SK-N-SH (cell line): ENCODE measurements at regions not wholly inside any gene's neighbourhood (a gene's known extent, or its start where the extent isn't known, plus 50 kb on each side); places are given as distances from the start of the nearest gene placed in this dataset.

Source experiments
- CTCF ChIP-seq: fragments of 200-600 bp; sonication (generic); IDR thresholded peaks from 2 replicates; pipeline ENCODE4 v1.6.1; 2017; ENCODE audit warnings: antibody characterized with exemption, mild to moderate bottlenecking, moderate library complexity
- EP300 ChIP-seq, 2 experiments: IDR thresholded peaks; 2 replicates each; pipeline versions ENCODE4 v1.4.0 to v1.6.1; 2012; ENCODE audit warnings: borderline replicate concordance in 1 of 2, low read depth in 1 of 2, low read length in 1 of 2
- FOSL2 ChIP-seq: IDR thresholded peaks from 2 replicates; pipeline ENCODE4 v1.4.0; 2012; ENCODE audit warnings: low read depth, mild to moderate bottlenecking, moderate library complexity, borderline replicate concordance
- GATA2 ChIP-seq: sonication (generic); formaldehyde crosslinking; IDR thresholded peaks from 2 replicates; pipeline ENCODE4 v1.5.0; 2020; ENCODE audit warnings: mild to moderate bottlenecking, missing genetic modification reagents
- IRF3 ChIP-seq: fragments of 150-350 bp; IDR thresholded peaks from 2 replicates; pipeline ENCODE4 v1.6.1; 2016; ENCODE audit warnings: mild to moderate bottlenecking, low read depth, low read length
- MAX ChIP-seq: IDR thresholded peaks from 2 replicates; pipeline ENCODE4 v1.4.0; 2012; ENCODE audit warnings: low read depth
- NRF1 ChIP-seq: IDR thresholded peaks from 2 replicates; pipeline ENCODE4 v1.6.1; 2012; ENCODE audit warnings: low read depth, mild to moderate bottlenecking, low read length
- PBX3 ChIP-seq: IDR thresholded peaks from 2 replicates; pipeline ENCODE4; 2012
- POLR2AphosphoS5 ChIP-seq: IDR thresholded peaks from 2 replicates; pipeline ENCODE4 v1.6.1; 2012; ENCODE audit warnings: low read depth, low read length
- RAD21 ChIP-seq: IDR thresholded peaks from 2 replicates; pipeline ENCODE4 v1.6.1; 2012; ENCODE audit warnings: mild to moderate bottlenecking, low read length
- RFX5 ChIP-seq: IDR thresholded peaks from 2 replicates; pipeline ENCODE4 v1.6.1; 2012; ENCODE audit warnings: mild to moderate bottlenecking, improper control_type of control experiment, low read length
- SIN3A ChIP-seq: IDR thresholded peaks from 2 replicates; pipeline ENCODE4 v1.6.1; 2012; ENCODE audit warnings: low read depth, mild to moderate bottlenecking, low read length, moderate library complexity, borderline replicate concordance
- SMC3 ChIP-seq: IDR thresholded peaks from 2 replicates; pipeline ENCODE4 v1.6.1; 2012; ENCODE audit warnings: low read depth, low read length, improper control_type of control experiment
- USF2 ChIP-seq: fragments of 150-350 bp; IDR thresholded peaks from 2 replicates; pipeline ENCODE4 v1.6.1; 2017; ENCODE audit warnings: antibody characterized with exemption, low read length, low read depth, borderline replicate concordance

GRCh38 chr14:84541018-84541417 lies 988.9 kb upstream of the FLRT2 start:
- no peak for TF ChIP-seq CTCF
- TF ChIP-seq SIN3A: no peak
- TF ChIP-seq POLR2AphosphoS5: no peak
- TF ChIP-seq IRF3: no peak
- no peak for TF ChIP-seq EP300 (IDR thresholded peaks at IDR 0.05; ENCODE audit: borderline replicate concordance in 1 of 2, low read depth in 1 of 2, low read length in 1 of 2)
- TF ChIP-seq SMC3: no peak
- no peak for TF ChIP-seq PBX3
- TF ChIP-seq RFX5: no peak
- no peak for TF ChIP-seq USF2
- TF ChIP-seq NRF1: no peak
- TF ChIP-seq FOSL2: no peak
- TF ChIP-seq RAD21: no peak
- no peak for TF ChIP-seq MAX
- TF ChIP-seq GATA2 (CRISPR knock-in tag): no peak
